ENCODE measurements at regions not wholly inside any gene's neighbourhood (a gene's known extent, or its start where the extent isn't known, plus 50 kb on each side); places are given as distances from the start of the nearest gene placed in this dataset.

GRCh38 chr11:76260296-76260925, 54.1 kb upstream of the WNT11 start:
- H3K4me3 ChIP-seq (ENCODE audit: low read depth, low read length), result no peak overlapping the region
- H3K27me3 ChIP-seq (ENCODE audit: insufficient read depth, low read depth, severe bottlenecking), result no peaks in the 10 kb centered on the region
- no peaks in the 10 kb centered on the region for H3K36me3 ChIP-seq
- TF ChIP-seq CTCF (IDR thresholded peaks at IDR 0.05; ENCODE audit: low read depth, low read length), result no peak
- no peaks in the 10 kb centered on the region for H3K9me3 ChIP-seq (ENCODE audit: severe bottlenecking)
- no peak for DNase-seq
- H3K27ac ChIP-seq, result no peak overlapping the region

GRCh38 chr11:76259299-76259908, 53.1 kb upstream of the WNT11 start:
- no peaks in the 10 kb centered on the region for H3K9me3 ChIP-seq (ENCODE audit: severe bottlenecking)
- H3K27me3 ChIP-seq (ENCODE audit: insufficient read depth, low read depth, severe bottlenecking), result no peaks in the 10 kb centered on the region
- no peak for DNase-seq
- no peak overlapping the region for H3K4me3 ChIP-seq (ENCODE audit: low read depth, low read length)
- H3K36me3 ChIP-seq, result no peaks in the 10 kb centered on the region
- TF ChIP-seq CTCF (IDR thresholded peaks at IDR 0.05; ENCODE audit: low read depth, low read length), result no peak
- no peak overlapping the region for H3K27ac ChIP-seq

GRCh38 chr11:76257074-76257719, 50.9 kb upstream of the WNT11 start:
- Histone ChIP-seq H3K9me3 (ENCODE audit: severe bottlenecking) (no peaks in the 10 kb centered on the region), H3K27me3 (ENCODE audit: insufficient read depth, low read depth, severe bottlenecking) (no peaks in the 10 kb centered on the region), H3K36me3 (no peaks in the 10 kb centered on the region), H3K4me3 (ENCODE audit: low read depth, low read length) (no peak overlapping the region), H3K27ac (no peak overlapping the region)
- no peak for DNase-seq
- no peak for TF ChIP-seq CTCF (IDR thresholded peaks at IDR 0.05; ENCODE audit: low read depth, low read length)

- DNase-seq, result no peak
- H3K4me3 ChIP-seq (ENCODE audit: low read depth, low read length), result no peak overlapping the region
- no peak overlapping the region for H3K27ac ChIP-seq
- H3K27me3 ChIP-seq (ENCODE audit: insufficient read depth, low read depth, severe bottlenecking), result no peaks in the 10 kb centered on the region
- no peaks in the 10 kb centered on the region for H3K36me3 ChIP-seq
- TF ChIP-seq CTCF (IDR thresholded peaks at IDR 0.05; ENCODE audit: low read depth, low read length), result no peak
- H3K9me3 ChIP-seq (ENCODE audit: severe bottlenecking), result no peaks in the 10 kb centered on the region
Observed at GRCh38 chr11:76256448-76256847, 50.1 kb upstream of the WNT11 start.
